ENCODE measurements at regions not wholly inside any gene's neighbourhood (a gene's known extent, or its start where the extent isn't known, plus 50 kb on each side); places are given as distances from the start of the nearest gene placed in this dataset.
"Not testable (repeated sequence)": the region's sequence is repeated elsewhere in the genome, so short reads cannot be mapped to it uniquely, and the experiment has no call there.

- H3K27ac ChIP-seq = no peak overlapping the region
- TF ChIP-seq, protein P1, sequence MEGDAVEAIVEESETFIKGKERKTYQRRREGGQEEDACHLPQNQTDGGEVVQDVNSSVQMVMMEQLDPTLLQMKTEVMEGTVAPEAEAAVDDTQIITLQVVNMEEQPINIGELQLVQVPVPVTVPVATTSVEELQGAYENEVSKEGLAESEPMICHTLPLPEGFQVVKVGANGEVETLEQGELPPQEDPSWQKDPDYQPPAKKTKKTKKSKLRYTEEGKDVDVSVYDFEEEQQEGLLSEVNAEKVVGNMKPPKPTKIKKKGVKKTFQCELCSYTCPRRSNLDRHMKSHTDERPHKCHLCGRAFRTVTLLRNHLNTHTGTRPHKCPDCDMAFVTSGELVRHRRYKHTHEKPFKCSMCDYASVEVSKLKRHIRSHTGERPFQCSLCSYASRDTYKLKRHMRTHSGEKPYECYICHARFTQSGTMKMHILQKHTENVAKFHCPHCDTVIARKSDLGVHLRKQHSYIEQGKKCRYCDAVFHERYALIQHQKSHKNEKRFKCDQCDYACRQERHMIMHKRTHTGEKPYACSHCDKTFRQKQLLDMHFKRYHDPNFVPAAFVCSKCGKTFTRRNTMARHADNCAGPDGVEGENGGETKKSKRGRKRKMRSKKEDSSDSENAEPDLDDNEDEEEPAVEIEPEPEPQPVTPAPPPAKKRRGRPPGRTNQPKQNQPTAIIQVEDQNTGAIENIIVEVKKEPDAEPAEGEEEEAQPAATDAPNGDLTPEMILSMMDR (IDR thresholded peaks at IDR 0.05) = no peak
- TF ChIP-seq ZFX (IDR thresholded peaks at IDR 0.05; ENCODE audit: borderline replicate concordance) = no peak
These were observed 293.7 kb upstream of the GALNTL6 start for GRCh38 chr4:171519457-171519856.

- TF ChIP-seq, protein P1 (IDR thresholded peaks at IDR 0.05) = no peak
- no peak for TF ChIP-seq ZFX (IDR thresholded peaks at IDR 0.05; ENCODE audit: borderline replicate concordance)
- H3K27ac ChIP-seq = no peak overlapping the region
These were observed 295.3 kb upstream of the GALNTL6 start for GRCh38 chr4:171517883-171518282.

- TF ChIP-seq, protein P1 (IDR thresholded peaks at IDR 0.05) = no peak
- no peak for TF ChIP-seq ZFX (IDR thresholded peaks at IDR 0.05; ENCODE audit: borderline replicate concordance)
- no peak overlapping the region for H3K27ac ChIP-seq
These were observed 296.5 kb upstream of the GALNTL6 start for GRCh38 chr4:171516694-171517093.

DNA sequence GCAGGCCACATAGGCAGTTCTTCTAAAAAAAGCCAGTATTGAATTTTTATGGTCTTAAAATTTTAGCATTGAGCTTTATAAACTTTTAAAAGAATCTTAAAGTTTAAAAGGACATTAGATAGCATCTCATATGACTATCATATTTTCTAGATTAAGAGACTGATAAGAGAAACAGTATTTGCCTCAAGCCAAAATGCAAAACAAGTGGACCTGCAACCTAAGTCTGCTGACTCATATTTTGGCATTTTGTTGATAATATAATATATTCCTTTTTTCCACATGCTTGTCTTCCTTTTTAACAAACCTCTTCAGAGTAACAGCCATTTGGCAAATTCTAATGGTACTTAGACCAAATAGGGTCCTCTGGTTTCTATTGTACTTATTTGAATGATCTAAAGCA, 328.5 kb upstream of the GALNTL6 start:
- TF ChIP-seq, protein P1 (IDR thresholded peaks at IDR 0.05) = no peak
- TF ChIP-seq ZFX (IDR thresholded peaks at IDR 0.05; ENCODE audit: borderline replicate concordance) = no peak
- no peak overlapping the region for H3K27ac ChIP-seq

- TF ChIP-seq, protein P1 (IDR thresholded peaks at IDR 0.05) = no peak
- TF ChIP-seq ZFX (IDR thresholded peaks at IDR 0.05; ENCODE audit: borderline replicate concordance) = no peak
- H3K27ac ChIP-seq = no peak overlapping the region
These were observed 335.0 kb upstream of the GALNTL6 start for GRCh38 chr4:171478181-171478580.

DNA sequence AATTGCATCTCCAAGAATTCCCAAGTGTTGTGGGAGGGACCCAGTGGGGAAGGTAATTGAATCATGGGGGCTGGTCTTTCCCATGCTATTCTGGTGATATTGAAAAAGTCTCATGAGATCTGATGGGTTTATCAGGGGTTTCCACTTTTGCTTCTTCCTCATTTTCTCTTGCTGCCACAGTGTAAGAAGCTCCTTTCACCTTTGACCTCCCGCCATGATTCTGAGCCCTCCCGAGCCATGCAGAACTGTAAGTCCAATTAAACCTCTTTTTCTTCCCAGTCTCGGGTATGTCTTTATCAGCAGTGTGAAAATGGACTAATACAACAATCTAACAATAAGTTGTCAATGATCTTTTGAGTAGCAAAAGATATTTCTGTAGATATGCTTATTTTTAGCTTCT, 338.1 kb upstream of the GALNTL6 start:
- not testable (repeated sequence) for H3K27ac ChIP-seq

DNA sequence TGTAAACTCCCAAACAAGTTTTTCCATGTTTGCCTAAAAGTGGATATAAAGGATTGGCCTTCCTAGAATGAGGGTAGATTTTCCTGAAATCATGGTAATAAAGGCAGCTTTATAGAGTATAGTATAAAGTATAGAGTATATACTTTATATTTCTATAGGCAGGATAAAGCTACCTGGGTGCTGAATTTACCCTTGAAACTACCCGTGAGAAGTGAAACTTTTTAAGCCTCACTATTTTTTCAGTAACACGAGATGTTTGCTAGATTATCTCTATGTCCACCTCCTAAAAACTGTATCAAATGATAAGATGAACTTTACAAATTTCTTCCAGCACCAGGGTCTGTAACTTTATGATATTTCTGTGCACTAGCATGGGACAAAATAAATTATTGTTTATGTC, 340.0 kb upstream of the GALNTL6 start:
- H3K27ac ChIP-seq = no peak overlapping the region
- no peak for TF ChIP-seq ZFX (IDR thresholded peaks at IDR 0.05; ENCODE audit: borderline replicate concordance)
- TF ChIP-seq, protein P1 (IDR thresholded peaks at IDR 0.05) = no peak

- no peak overlapping the region for H3K27ac ChIP-seq
- TF ChIP-seq, protein P1 (IDR thresholded peaks at IDR 0.05) = no peak
- no peak for TF ChIP-seq ZFX (IDR thresholded peaks at IDR 0.05; ENCODE audit: borderline replicate concordance)
These were observed 341.0 kb upstream of the GALNTL6 start for GRCh38 chr4:171472230-171472629.
